ENCODE measurements at regions not wholly inside any gene's neighbourhood (a gene's known extent, or its start where the extent isn't known, plus 50 kb on each side); places are given as distances from the start of the nearest gene placed in this dataset.

DNA sequence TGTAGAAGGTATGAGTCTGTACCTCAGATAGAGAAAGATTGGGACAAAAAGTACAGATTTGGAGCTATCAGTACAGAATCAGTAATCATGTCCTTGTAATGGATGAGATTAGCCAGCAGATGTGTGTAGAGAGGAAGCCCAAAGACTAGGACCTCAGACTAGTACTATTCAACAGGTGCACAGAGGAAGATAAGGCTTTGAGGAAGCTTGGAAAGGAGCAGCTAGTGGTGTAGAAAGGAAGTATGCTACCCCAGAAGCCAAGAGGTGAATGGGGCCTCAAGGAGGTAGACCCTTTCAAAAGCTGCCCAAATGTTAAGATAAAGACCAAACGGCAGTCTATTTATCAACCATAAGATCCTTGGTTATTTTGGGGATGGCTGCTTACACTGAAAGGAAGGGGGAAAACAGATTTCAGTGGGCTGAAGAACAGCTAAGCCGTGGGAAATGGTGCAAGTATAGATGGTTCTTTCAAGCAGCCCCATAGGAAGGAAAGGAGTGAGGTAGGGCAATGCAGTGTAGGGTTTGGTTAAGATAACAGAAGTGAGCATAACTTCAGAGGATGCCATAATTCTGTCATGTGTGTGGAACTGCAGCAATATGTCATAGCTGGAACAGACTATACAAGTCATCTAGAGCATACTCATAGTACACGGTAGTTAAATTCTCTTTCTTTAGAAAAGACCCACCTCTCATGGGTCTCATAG, 221.7 kb downstream of the HHIPL2 start:
- TF ChIP-seq TEAD4 (IDR thresholded peaks at IDR 0.05; ENCODE audit: borderline replicate concordance, insufficient read depth) (no peak), RFX5 (IDR thresholded peaks at IDR 0.05; ENCODE audit: low read length) (no peak), POLR2AphosphoS5 (IDR thresholded peaks at IDR 0.05; ENCODE audit: low read depth, low read length) (no peak), JUND (IDR thresholded peaks at IDR 0.05) (no peak), FOXM1 (IDR thresholded peaks at IDR 0.05; ENCODE audit: low read depth) (no peak), REST (IDR thresholded peaks at IDR 0.05; ENCODE audit: low read depth, low read length) (no peak), ZBTB33 (IDR thresholded peaks at IDR 0.05; ENCODE audit: borderline replicate concordance, low read depth) (no peak), ELF1 (IDR thresholded peaks at IDR 0.05) (no peak), CHD2 (IDR thresholded peaks at IDR 0.05; ENCODE audit: low read length, partially characterized antibody) (no peak), FOSL2 (IDR thresholded peaks at IDR 0.05; ENCODE audit: borderline replicate concordance, low read depth) (no peak), TAF1 (IDR thresholded peaks at IDR 0.05; ENCODE audit: borderline replicate concordance, low read depth, low read length) (no peak)
- TF ChIP-seq, protein P1, sequence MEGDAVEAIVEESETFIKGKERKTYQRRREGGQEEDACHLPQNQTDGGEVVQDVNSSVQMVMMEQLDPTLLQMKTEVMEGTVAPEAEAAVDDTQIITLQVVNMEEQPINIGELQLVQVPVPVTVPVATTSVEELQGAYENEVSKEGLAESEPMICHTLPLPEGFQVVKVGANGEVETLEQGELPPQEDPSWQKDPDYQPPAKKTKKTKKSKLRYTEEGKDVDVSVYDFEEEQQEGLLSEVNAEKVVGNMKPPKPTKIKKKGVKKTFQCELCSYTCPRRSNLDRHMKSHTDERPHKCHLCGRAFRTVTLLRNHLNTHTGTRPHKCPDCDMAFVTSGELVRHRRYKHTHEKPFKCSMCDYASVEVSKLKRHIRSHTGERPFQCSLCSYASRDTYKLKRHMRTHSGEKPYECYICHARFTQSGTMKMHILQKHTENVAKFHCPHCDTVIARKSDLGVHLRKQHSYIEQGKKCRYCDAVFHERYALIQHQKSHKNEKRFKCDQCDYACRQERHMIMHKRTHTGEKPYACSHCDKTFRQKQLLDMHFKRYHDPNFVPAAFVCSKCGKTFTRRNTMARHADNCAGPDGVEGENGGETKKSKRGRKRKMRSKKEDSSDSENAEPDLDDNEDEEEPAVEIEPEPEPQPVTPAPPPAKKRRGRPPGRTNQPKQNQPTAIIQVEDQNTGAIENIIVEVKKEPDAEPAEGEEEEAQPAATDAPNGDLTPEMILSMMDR (IDR thresholded peaks at IDR 0.05): no peak
- TF ChIP-seq, protein P2, sequence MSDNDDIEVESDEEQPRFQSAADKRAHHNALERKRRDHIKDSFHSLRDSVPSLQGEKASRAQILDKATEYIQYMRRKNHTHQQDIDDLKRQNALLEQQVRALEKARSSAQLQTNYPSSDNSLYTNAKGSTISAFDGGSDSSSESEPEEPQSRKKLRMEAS (IDR thresholded peaks at IDR 0.05; ENCODE audit: low read depth): no peak
- TF ChIP-seq, protein P3, sequence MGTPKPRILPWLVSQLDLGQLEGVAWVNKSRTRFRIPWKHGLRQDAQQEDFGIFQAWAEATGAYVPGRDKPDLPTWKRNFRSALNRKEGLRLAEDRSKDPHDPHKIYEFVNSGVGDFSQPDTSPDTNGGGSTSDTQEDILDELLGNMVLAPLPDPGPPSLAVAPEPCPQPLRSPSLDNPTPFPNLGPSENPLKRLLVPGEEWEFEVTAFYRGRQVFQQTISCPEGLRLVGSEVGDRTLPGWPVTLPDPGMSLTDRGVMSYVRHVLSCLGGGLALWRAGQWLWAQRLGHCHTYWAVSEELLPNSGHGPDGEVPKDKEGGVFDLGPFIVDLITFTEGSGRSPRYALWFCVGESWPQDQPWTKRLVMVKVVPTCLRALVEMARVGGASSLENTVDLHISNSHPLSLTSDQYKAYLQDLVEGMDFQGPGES (IDR thresholded peaks at IDR 0.05; ENCODE audit: low read depth, low read length): no peak
